A673 (cell line): ENCODE measurements at regions not wholly inside any gene's neighbourhood (a gene's known extent, or its start where the extent isn't known, plus 50 kb on each side); places are given as distances from the start of the nearest gene placed in this dataset.
"Not testable (repeated sequence)": the region's sequence is repeated elsewhere in the genome, so short reads cannot be mapped to it uniquely, and the experiment has no call there.

Source experiments
- EZH2 ChIP-seq: fragments of 200-600 bp; sonication (generic); IDR thresholded peaks from 2 replicates; pipeline ENCODE4 v1.6.1; 2017; ENCODE audit warnings: borderline replicate concordance, low read depth, mild to moderate bottlenecking, mixed read lengths, antibody characterized with exemption, low read length; ENCODE audit not compliant: poor library complexity, severe bottlenecking
- TF ChIP-seq, protein P1 (sequence below): fragments of 300-800, 200-600 bp; sonication (generic); conservative IDR thresholded peaks from 2 replicates; pipeline ENCODE4 v1.5.1; 2017; ENCODE audit warnings: low read depth, mild to moderate bottlenecking, antibody characterized with exemption, low read length, moderate library complexity, mixed read lengths

GRCh38 chr2:111438161-111438560, 317.4 kb downstream of the BCL2L11 start:
- TF ChIP-seq, protein P1, sequence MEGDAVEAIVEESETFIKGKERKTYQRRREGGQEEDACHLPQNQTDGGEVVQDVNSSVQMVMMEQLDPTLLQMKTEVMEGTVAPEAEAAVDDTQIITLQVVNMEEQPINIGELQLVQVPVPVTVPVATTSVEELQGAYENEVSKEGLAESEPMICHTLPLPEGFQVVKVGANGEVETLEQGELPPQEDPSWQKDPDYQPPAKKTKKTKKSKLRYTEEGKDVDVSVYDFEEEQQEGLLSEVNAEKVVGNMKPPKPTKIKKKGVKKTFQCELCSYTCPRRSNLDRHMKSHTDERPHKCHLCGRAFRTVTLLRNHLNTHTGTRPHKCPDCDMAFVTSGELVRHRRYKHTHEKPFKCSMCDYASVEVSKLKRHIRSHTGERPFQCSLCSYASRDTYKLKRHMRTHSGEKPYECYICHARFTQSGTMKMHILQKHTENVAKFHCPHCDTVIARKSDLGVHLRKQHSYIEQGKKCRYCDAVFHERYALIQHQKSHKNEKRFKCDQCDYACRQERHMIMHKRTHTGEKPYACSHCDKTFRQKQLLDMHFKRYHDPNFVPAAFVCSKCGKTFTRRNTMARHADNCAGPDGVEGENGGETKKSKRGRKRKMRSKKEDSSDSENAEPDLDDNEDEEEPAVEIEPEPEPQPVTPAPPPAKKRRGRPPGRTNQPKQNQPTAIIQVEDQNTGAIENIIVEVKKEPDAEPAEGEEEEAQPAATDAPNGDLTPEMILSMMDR = not testable (repeated sequence)
- TF ChIP-seq EZH2 = not testable (repeated sequence)
